ENCODE measurements at regions not wholly inside any gene's neighbourhood (a gene's known extent, or its start where the extent isn't known, plus 50 kb on each side); places are given as distances from the start of the nearest gene placed in this dataset.

GRCh38 chrX:27924718-27925117, 56.5 kb downstream of the DCAF8L1 start:
- no peak for DNase-seq (ENCODE audit: low read depth)

- no peak for DNase-seq (ENCODE audit: low read depth)
Measured at GRCh38 chrX:27924261-27924660, 57.0 kb downstream of the DCAF8L1 start.

DNA sequence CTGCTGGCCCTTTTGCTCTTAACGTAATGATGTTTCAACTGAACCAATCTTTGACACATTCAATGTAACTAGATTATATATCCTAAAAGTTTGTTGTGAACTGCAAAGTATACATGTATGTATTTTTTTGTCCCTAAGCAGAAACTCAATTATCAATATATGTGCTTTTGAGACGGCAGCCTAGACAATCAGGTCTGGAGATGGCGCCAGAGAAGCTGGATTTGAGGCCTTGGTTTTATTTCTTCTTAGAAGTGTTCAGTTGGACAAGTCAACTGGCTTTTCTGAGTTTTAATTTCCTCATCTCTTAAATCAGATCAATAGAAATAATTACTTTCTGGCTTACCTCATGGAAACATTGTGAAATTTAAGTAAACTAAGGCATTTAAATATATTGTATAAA, 62.5 kb downstream of the DCAF8L1 start:
- DNase-seq (ENCODE audit: low read depth): no peak

DNA sequence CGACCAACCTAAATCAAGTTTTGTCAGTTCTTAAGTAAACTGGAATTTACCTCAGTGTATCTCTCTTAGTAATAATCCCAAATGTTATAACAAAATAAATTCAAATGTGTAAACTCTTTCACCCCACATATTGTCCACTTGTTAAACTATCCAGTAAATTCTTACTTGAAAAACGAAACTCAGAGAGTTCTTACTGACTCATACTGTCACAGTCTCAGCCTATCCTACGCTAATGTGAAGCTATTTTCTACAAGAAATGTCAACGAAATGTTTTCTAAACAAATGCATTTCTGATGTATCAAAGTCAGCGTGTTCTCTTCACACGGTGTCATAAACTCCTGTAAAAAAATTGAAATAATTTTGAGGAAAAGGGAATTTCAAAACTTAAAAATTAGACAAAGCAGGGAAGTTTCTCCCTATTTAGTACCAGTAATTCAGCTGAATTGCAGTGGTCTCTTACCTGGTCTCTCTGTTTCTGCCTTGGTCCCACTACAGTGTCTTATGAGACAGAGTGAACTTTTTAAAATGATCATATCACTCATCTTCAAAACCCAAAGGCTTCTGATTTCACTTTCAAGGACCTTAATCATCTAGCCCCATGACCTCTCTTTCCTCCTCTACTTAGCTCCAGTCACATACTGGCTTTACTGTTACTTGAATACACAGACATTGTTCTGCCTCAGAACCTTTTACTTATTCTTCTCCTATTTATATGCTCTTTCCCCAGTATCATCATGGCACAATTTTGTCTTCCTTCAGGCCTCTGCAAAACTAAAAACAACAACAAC, 63.3 kb downstream of the DCAF8L1 start:
- DNase-seq (ENCODE audit: low read depth): no peak

GRCh38 chrX:27915617-27916016, 65.6 kb downstream of the DCAF8L1 start:
- peak; percentile 11 for DNase-seq (ENCODE audit: low read depth)

GRCh38 chrX:27910412-27910811, 70.8 kb downstream of the DCAF8L1 start:
- no peak for DNase-seq (ENCODE audit: low read depth)

DNA sequence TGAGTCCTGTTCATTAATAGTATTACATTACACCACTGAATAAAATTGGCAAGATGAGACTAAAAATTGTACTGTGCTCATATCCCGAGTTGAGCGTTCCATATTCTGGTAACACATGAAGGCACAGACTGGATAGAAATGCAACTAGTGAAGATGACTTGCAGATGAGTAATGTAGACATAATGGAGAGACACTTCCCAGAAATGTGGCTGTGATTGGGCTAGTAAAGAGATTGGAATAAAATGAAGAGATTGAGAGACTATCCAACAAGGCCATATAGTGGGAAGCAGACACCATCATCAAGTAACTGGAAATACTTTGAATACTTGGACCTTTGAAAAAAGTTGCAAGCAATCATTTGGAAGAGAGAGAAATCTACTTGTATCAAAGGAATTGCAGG, 77.3 kb downstream of the DCAF8L1 start:
- no peak for DNase-seq (ENCODE audit: low read depth)

- no peak for DNase-seq (ENCODE audit: low read depth)
Measured at GRCh38 chrX:27893871-27894270, 86.1 kb downstream of the MAGEB10 start.

DNA sequence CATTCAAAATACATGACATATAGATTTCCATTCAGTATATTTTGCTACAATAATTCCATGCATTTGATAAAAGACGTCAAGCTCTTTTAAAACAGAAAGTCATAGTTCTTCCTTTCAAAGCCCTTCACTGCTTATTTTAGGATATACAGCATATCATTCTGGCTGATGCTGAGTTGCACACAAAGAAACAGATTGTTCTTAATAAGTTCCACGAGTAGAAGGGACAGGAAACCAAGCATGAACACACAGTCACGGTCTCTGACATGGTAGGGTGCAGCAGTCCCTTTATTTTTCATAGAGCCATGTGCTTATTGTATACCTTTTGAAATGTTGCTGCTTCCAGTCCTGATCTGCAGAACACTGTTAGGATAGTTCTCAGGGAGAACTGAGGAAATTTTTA, 85.4 kb downstream of the MAGEB10 start:
- no peak for DNase-seq (ENCODE audit: low read depth)

- peak; percentile 53 for DNase-seq (ENCODE audit: low read depth)
Measured at GRCh38 chrX:27890611-27891010, 82.8 kb downstream of the MAGEB10 start.

GRCh38 chrX:27889878-27890277, 82.1 kb downstream of the MAGEB10 start:
- no peak for DNase-seq (ENCODE audit: low read depth)

GRCh38 chrX:27884654-27885053, 76.9 kb downstream of the MAGEB10 start:
- DNase-seq (ENCODE audit: low read depth): no peak

DNA sequence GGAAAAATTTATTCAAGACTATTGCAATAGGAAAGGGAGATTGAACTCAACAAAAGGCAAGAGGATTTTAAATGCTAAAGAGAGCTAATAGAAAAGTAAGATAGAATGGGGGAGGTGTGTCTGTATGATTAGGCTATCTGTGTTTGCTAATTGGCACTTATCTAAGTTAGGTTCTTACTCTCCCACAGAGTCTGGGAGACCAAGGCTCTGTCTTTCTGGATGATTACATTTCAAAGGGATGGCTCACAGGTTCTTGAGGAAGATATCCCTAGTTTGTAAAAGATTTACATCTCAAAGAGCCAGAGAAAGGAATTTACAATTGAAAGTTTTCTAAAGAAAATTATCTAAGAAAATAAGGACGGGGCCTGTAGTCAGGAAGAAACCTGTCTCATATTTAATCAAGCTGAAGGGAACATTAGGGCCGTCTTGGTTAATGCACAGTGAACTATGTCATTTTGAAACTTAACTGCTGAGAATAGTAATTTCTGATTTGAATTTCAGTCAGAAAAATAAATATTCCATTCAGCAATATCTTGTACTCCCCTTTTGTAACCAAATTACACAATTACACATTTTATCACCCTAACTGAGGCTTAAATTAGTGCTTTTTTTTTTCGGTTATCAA, 75.8 kb downstream of the MAGEB10 start:
- DNase-seq (ENCODE audit: low read depth): no peak

DNA sequence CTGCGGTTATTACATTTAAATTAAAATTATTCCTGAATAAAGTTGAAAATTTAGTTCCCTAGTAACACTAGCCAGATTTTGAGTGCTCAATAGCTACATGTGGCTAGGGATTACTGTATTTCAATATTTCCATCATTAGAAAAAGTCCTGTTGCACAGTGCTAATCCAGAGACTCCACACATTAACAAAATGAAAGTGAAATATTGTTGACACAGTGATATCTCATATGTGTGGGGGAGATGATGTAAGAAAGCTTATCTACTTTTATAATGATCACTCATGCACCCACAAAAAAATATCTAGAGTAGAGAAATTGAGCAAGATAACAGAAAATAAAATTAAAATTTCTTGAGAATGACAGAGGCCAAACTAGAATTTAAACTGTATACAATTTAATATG, 74.9 kb downstream of the MAGEB10 start:
- DNase-seq (ENCODE audit: low read depth): no peak

DNA sequence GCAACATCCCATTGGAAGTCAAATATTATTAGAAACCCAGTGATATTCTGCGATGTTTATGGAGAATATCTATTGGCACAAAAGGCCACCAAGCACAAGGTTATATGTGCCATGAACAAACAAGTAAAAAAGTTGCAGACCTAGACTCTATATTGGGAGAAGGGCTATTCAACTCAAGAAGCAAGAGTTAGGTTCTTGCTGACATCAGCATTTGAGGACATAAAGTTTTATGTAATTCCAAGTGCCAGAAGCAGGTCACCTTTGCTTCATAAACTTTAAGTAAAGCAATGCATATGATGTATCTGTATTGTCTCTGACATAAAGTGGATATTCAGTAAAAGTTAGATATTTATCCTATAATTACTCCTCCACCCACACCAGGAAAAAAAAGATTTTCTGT, 71.1 kb downstream of the MAGEB10 start:
- no peak for DNase-seq (ENCODE audit: low read depth)
